ENCODE measurements at regions not wholly inside any gene's neighbourhood (a gene's known extent, or its start where the extent isn't known, plus 50 kb on each side); places are given as distances from the start of the nearest gene placed in this dataset.

DNA sequence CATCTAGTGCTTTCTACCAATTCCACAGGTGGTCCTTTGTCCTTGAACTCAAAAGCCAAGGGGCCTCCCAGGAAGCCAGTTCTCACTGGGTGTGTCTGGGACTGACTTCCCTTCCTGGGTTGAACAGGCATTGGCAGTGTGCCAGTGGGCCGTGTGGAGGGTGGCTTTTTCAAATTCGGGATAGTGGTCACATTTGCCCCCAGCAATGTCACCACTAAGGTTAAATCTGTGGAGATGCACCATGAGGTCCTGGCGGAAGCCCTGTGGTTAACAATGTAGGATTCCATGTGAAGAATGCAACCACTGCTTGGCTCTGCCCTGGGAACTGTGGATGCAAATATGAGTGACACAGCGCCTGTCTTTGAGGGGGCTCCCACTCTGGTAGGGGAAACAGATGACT is 53.2 kb upstream of the MTNR1B start:
- DNase-seq, result no peak
- TF ChIP-seq POLR2A (IDR thresholded peaks at IDR 0.05; ENCODE audit: low read length) (no peak), GATA1 (IDR thresholded peaks at IDR 0.05; ENCODE audit: low read depth, low read length) (no peak)

- no peak for DNase-seq
- TF ChIP-seq POLR2A (IDR thresholded peaks at IDR 0.05; ENCODE audit: low read length) (no peak), GATA1 (IDR thresholded peaks at IDR 0.05; ENCODE audit: low read depth, low read length) (no peak)
These were observed 51.5 kb upstream of the MTNR1B start for GRCh38 chr11:92917927-92918326.

DNA sequence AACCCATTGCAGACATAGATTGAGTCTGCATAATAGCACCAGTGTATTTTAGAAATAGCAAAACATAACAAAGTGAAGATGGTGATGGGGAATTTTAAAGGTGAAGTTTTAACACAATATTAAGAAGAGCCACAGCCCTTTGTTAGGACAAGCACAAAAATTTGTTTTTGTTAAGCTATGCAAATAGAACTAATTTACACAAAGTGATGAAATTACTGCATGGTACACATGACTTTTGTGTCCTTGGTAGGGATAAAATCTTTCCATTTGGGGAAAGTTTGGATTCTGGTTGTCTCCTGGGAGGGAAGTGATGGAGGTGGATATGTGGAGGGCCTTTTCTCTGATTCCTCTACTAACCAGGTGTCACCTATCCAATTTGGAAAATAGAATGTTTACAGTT is 50.4 kb upstream of the MTNR1B start:
- no peak for TF ChIP-seq POLR2A (IDR thresholded peaks at IDR 0.05; ENCODE audit: low read length)
- TF ChIP-seq GATA1 (IDR thresholded peaks at IDR 0.05; ENCODE audit: low read depth, low read length), result no peak
- DNase-seq, result no peak
